NB4 (cell line): ENCODE measurements at regions not wholly inside any gene's neighbourhood (a gene's known extent, or its start where the extent isn't known, plus 50 kb on each side); places are given as distances from the start of the nearest gene placed in this dataset.

Source experiments
- MYC ChIP-seq: IDR thresholded peaks from 2 replicates; pipeline ENCODE4 v1.6.1; 2011; ENCODE audit warnings: low read depth, low read length
- POLR2A ChIP-seq: IDR thresholded peaks from 2 replicates; pipeline ENCODE4 v1.6.1; 2011; ENCODE audit warnings: mild to moderate bottlenecking; ENCODE audit not compliant: insufficient read length; ENCODE audit errors: extremely low read depth
- TF ChIP-seq, protein P1 (sequence below): IDR thresholded peaks from one replicate; pipeline ENCODE4 v1.5.1; 2012; ENCODE audit warnings: low read depth, low read length
- TF ChIP-seq, protein P2 (sequence below): IDR thresholded peaks from 2 replicates; pipeline ENCODE4 v1.6.1; 2011; ENCODE audit warnings: low read depth, low read length

DNA sequence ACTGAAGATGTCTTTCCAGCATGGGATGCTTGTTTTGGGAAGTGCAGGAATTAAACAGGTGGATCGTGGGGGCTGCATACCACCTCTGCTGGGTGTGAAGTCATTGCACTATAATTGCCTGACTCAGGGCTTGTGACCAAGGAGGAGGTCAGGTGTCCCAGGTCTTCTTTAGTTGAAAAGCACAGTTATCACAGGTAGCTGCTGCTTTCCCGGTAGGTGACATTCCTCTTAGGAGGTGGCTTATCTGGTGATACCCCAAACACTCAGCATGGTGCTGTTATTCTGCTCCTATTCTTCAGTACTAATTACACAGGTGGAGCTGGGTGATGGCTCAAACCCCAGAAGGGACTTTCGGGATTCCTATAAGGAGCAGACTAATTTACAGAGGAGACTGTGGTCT, 320.3 kb upstream of the PLXNA2 start:
- TF ChIP-seq, protein P1, sequence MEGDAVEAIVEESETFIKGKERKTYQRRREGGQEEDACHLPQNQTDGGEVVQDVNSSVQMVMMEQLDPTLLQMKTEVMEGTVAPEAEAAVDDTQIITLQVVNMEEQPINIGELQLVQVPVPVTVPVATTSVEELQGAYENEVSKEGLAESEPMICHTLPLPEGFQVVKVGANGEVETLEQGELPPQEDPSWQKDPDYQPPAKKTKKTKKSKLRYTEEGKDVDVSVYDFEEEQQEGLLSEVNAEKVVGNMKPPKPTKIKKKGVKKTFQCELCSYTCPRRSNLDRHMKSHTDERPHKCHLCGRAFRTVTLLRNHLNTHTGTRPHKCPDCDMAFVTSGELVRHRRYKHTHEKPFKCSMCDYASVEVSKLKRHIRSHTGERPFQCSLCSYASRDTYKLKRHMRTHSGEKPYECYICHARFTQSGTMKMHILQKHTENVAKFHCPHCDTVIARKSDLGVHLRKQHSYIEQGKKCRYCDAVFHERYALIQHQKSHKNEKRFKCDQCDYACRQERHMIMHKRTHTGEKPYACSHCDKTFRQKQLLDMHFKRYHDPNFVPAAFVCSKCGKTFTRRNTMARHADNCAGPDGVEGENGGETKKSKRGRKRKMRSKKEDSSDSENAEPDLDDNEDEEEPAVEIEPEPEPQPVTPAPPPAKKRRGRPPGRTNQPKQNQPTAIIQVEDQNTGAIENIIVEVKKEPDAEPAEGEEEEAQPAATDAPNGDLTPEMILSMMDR, result no peak
- TF ChIP-seq POLR2A, result no peak
- TF ChIP-seq, protein P2, sequence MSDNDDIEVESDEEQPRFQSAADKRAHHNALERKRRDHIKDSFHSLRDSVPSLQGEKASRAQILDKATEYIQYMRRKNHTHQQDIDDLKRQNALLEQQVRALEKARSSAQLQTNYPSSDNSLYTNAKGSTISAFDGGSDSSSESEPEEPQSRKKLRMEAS, result no peak
- TF ChIP-seq MYC, result no peak
